ENCODE measurements at regions not wholly inside any gene's neighbourhood (a gene's known extent, or its start where the extent isn't known, plus 50 kb on each side); places are given as distances from the start of the nearest gene placed in this dataset.

DNA sequence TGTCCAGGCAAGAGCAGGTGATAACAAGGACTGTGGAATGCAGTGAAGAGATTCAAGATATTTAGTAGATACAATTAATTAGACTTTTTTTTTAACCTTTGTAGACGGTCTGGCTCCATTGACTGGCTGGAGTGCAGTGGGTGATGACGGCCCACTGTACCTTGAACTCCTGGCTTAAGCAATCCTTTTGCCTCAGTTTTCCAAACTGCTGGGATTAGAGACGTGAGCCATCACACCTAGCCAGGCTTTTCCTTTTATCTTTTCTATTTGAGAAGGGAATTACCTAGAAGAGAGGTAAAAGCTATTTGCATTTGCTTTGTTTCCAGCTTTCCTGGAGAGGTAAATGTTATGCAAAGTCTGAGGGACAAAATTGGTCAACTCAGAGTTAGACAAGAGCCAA lies 213.0 kb upstream of the MAGI2 start:
- no peak overlapping the region for H3K27ac ChIP-seq
- TF ChIP-seq, protein P1, sequence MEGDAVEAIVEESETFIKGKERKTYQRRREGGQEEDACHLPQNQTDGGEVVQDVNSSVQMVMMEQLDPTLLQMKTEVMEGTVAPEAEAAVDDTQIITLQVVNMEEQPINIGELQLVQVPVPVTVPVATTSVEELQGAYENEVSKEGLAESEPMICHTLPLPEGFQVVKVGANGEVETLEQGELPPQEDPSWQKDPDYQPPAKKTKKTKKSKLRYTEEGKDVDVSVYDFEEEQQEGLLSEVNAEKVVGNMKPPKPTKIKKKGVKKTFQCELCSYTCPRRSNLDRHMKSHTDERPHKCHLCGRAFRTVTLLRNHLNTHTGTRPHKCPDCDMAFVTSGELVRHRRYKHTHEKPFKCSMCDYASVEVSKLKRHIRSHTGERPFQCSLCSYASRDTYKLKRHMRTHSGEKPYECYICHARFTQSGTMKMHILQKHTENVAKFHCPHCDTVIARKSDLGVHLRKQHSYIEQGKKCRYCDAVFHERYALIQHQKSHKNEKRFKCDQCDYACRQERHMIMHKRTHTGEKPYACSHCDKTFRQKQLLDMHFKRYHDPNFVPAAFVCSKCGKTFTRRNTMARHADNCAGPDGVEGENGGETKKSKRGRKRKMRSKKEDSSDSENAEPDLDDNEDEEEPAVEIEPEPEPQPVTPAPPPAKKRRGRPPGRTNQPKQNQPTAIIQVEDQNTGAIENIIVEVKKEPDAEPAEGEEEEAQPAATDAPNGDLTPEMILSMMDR (conservative IDR thresholded peaks at IDR 0.05), result no peak

GRCh38 chr7:79664884-79665676 lies 211.6 kb upstream of the MAGI2 start:
- no peak overlapping the region for H3K27ac ChIP-seq
- TF ChIP-seq, protein P1 (conservative IDR thresholded peaks at IDR 0.05), result no peak

DNA sequence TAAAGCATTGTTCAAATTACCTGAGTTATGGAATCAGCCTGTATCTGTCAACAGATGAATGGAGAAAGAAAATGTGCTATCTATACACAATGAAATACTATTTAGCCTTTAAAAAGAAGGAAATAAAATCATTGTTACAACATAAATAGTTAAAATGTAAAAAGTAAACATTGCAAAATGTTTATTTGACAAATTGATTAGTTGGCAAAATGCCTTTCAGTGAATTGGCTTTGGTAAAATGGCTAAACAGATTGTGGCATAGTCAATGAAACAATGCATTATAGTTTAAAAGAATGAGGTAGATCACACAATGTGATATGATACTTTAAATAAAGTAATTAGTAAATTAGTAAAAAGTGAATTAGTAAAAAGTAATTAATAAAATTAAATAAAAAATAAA lies 204.8 kb upstream of the MAGI2 start:
- TF ChIP-seq, protein P1 (conservative IDR thresholded peaks at IDR 0.05), result no peak
- H3K27ac ChIP-seq, result no peak overlapping the region

- TF ChIP-seq, protein P1 (conservative IDR thresholded peaks at IDR 0.05), result no peak
- H3K27ac ChIP-seq, result no peak overlapping the region
Observed at GRCh38 chr7:79653136-79653631, 199.7 kb upstream of the MAGI2 start.

- TF ChIP-seq, protein P1 (conservative IDR thresholded peaks at IDR 0.05), result no peak
- H3K27ac ChIP-seq, result no peak overlapping the region
Observed at GRCh38 chr7:79652619-79653018, 199.2 kb upstream of the MAGI2 start.

DNA sequence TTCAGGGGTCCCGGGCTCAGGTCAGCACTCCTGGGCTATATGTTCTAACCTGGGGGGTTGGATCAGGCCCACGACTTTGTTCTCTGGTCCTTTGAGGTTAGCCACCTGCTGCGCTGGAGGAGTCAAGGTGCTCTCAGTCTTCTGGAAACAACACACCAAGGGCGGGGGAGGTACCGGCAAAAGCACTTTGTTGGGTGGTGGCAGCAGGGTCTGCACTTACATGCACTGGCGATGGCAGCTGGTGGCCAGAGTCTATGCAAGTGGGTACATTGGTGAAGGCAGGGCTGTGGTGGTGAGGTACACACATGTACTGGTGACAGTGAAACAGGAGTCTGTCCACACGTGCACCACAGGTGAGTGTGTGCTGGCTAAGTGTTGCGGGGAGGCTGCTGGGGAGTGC lies 194.2 kb upstream of the MAGI2 start:
- TF ChIP-seq, protein P1 (conservative IDR thresholded peaks at IDR 0.05), result no peak
- H3K27ac ChIP-seq, result no peak overlapping the region

DNA sequence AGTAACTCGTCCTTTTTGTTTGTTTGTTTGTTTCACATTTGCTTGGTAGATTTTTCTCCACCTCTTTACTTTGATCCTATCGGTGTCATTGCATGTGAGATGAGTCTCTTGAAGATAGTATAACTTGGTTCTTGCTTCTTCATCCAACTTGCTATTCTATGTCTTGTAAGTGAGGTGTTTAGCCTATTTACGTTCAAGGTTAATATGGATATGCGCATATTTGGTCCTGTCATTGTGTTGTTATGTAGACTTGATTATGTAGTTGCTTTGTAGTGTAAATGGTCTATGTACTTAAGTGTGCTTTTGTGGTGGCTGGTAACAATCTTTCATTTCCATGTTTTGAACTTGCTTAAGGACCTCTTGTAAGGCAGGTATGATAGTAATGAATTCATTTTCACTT lies 192.8 kb upstream of the MAGI2 start:
- no peak overlapping the region for H3K27ac ChIP-seq
- TF ChIP-seq, protein P1 (conservative IDR thresholded peaks at IDR 0.05), result no peak
